Endothelial cell of umbilical vein (primary cell): ENCODE measurements at regions not wholly inside any gene's neighbourhood (a gene's known extent, or its start where the extent isn't known, plus 50 kb on each side); places are given as distances from the start of the nearest gene placed in this dataset.

ENCODE experiments used
- BruUV-seq: library from RNA; stranded (reverse); fragments of 400-500 nt; replicated peaks from 2 replicates; lab custom pipeline; 2021; lab: Mats Ljungman, UMichigan
- CTCF ChIA-PET: fragments of 300-600, 350-600 bp; sonication (Branson Sonifier 250); formaldehyde crosslinking; loops from one replicate; lab custom pipeline; 2021; ENCODE audit warnings: antibody characterized with exemption, inconsistent platforms; lab: Charles Lee
- POLR2A ChIA-PET: fragments of 300-600, 350-600 bp; sonication (Branson Sonifier 250); formaldehyde crosslinking; loops from one replicate; lab custom pipeline; 2021; ENCODE audit warnings: antibody characterized with exemption, inconsistent platforms; lab: Charles Lee
- DNase-seq: peaks from one replicate; pipeline ENCODE4 v3.0.0-alpha.2; 2011; ENCODE audit warnings: low read depth, low spot score
- FAIRE-seq: peaks from 2 replicates; lab custom pipeline; 2011; peaks lifted over from hg19 to GRCh38; lab: Jason Lieb, UNC
- H2AFZ ChIP-seq: 2 replicates; pipeline ENCODE4 v1.6.0; 2012; ENCODE audit warnings: low read depth, low read length, control low read depth, inconsistent platforms
- H3K27ac ChIP-seq: 2 replicates; pipeline ENCODE4 v1.5.1; 2011; ENCODE audit warnings: low read depth, mild to moderate bottlenecking, control low read depth, low read length, moderate library complexity; ENCODE audit not compliant: insufficient read depth
- H3K27me3 ChIP-seq, 2 experiments: 2 replicates each; pipeline versions ENCODE4 v1.6.0 to v1.6.1; 2011; ENCODE audit warnings: low read length in 2 of 2, mixed read lengths in 1 of 2; ENCODE audit not compliant: control insufficient read depth in 2 of 2, insufficient read depth in 2 of 2
- H3K36me3 ChIP-seq, 2 experiments: 2 replicates in 1 of 2; 3 replicates in 1 of 2; pipeline ENCODE4 v1.5.1; 2011; ENCODE audit warnings: low read length in 2 of 2, mild to moderate bottlenecking in 1 of 2, moderate library complexity in 1 of 2; ENCODE audit not compliant: control insufficient read depth in 2 of 2, insufficient read depth in 2 of 2; ENCODE audit errors: extremely low read depth in 1 of 2
- H3K4me1 ChIP-seq: 3 replicates; pipeline ENCODE4 v1.5.1; 2011; ENCODE audit warnings: mild to moderate bottlenecking, low read length; ENCODE audit not compliant: control insufficient read depth, insufficient read depth; ENCODE audit errors: extremely low read depth
- H3K4me2 ChIP-seq: 2 replicates; pipeline ENCODE4 v1.6.1; 2011; ENCODE audit warnings: low read length, control low read depth, mixed read lengths; ENCODE audit not compliant: insufficient read depth
- H3K4me3 ChIP-seq, 3 experiments: fragments of 200-600 bp in 1 of 3; sonication (generic), shearing (Covaris generic) in 1 of 3; replicated peaks in 1 of 3; 2 replicates each; pipeline ENCODE4 v1.5.1; 2011 to 2016; ENCODE audit warnings: control low read depth in 3 of 3, low read length in 3 of 3, mild to moderate bottlenecking in 2 of 3, inconsistent platforms in 1 of 3, low read depth in 1 of 3, moderate library complexity in 1 of 3; ENCODE audit not compliant: insufficient read depth in 1 of 3
- H3K79me2 ChIP-seq: 2 replicates; pipeline ENCODE4 v1.6.0; 2012; ENCODE audit warnings: low read length, inconsistent platforms; ENCODE audit not compliant: control insufficient read depth, insufficient read depth
- H3K9ac ChIP-seq: replicated peaks from 2 replicates; pipeline ENCODE3; 2011; ENCODE audit warnings: low read length, control low read depth; ENCODE audit not compliant: insufficient read depth; ENCODE audit errors: extremely low read depth
- H3K9me1 ChIP-seq: replicated peaks from 3 replicates; pipeline ENCODE4 v1.6.0; 2011; ENCODE audit warnings: mild to moderate bottlenecking, low read length; ENCODE audit not compliant: control insufficient read depth, insufficient read depth; ENCODE audit errors: extremely low read depth
- H3K9me3 ChIP-seq: replicated peaks from 2 replicates; pipeline ENCODE4 v1.5.1; 2012; ENCODE audit warnings: low read length, inconsistent platforms; ENCODE audit not compliant: control insufficient read depth, insufficient read depth
- H4K20me1 ChIP-seq: replicated peaks from 2 replicates; pipeline ENCODE3; 2011; ENCODE audit warnings: mild to moderate bottlenecking, low read length; ENCODE audit not compliant: control insufficient read depth, insufficient read depth; ENCODE audit errors: extremely low read depth
- EZH2 ChIP-seq: IDR thresholded peaks from 2 replicates; pipeline ENCODE4 v1.6.1; 2012; ENCODE audit warnings: borderline replicate concordance, low read depth, mild to moderate bottlenecking, moderate library complexity, low read length, inconsistent platforms; ENCODE audit not compliant: severe bottlenecking
- FOS ChIP-seq: IDR thresholded peaks from 2 replicates; pipeline ENCODE4 v1.6.1; 2011; ENCODE audit warnings: mild to moderate bottlenecking, low read length, moderate library complexity, borderline replicate concordance; ENCODE audit not compliant: insufficient read depth
- GATA2 ChIP-seq: IDR thresholded peaks from 2 replicates; pipeline ENCODE4 v1.7.0; 2011; ENCODE audit warnings: low read depth, mild to moderate bottlenecking, moderate library complexity, mixed read lengths, low read length; ENCODE audit not compliant: insufficient read length, insufficient read depth
- JUN ChIP-seq: IDR thresholded peaks from 2 replicates; pipeline ENCODE4 v1.6.1; 2011; ENCODE audit warnings: borderline replicate concordance, low read depth; ENCODE audit not compliant: insufficient read length, insufficient read depth
- MYC ChIP-seq: IDR thresholded peaks from one replicate; pipeline ENCODE4 v1.6.1; 2011; ENCODE audit warnings: mild to moderate bottlenecking, low read depth, low read length
- POLR2AphosphoS5 ChIP-seq: IDR thresholded peaks from 2 replicates; pipeline ENCODE4 v1.6.1; 2012; ENCODE audit warnings: low read depth, mild to moderate bottlenecking, control low read depth, low read length, moderate library complexity; ENCODE audit not compliant: insufficient read depth
- dilution Hi-C: fragments of 300-500 bp; cut with MboI; formaldehyde crosslinking; loops from one replicate; pipeline ENCODE4 v1.15.0; 2019; ENCODE audit warnings: low sequenced_read_pairs; ENCODE audit not compliant: extremely low pct_ligation_motif_present
- intact Hi-C: fragments of 100-400 bp; cut with micrococcal nuclease; formaldehyde crosslinking; loops from one replicate; pipeline ENCODE4 v1.10.0; 2022
- TF ChIP-seq, protein P1 (sequence below), 2 donors: IDR thresholded peaks; 1 replicate in 1 of 2; 2 replicates in 1 of 2; pipeline ENCODE4 v1.5.1; 2011; ENCODE audit warnings: low read length in 2 of 2, mild to moderate bottlenecking in 2 of 2, moderate library complexity in 2 of 2, control low read depth in 1 of 2, inconsistent platforms in 1 of 2, low read depth in 1 of 2; ENCODE audit not compliant: insufficient read depth in 1 of 2; ENCODE audit errors: extremely low read depth in 1 of 2

GRCh38 chr15:88992216-88992615 lies 79.0 kb upstream of the MFGE8 start:
- ChIA-PET POLR2A (no interaction called here), CTCF (interaction anchor here (1.1 kb wide), 1 partner anchor 87 kb away, joined by 3 read pairs; no protein-coding TSS in a partner anchor)
- BruUV-seq = no TSS peak
- FAIRE-seq = no peak
- no peak overlapping the region for H3K27ac ChIP-seq
- dilution Hi-C loops (no loop called here), intact Hi-C loops (no loop called here)
- no peak for DNase-seq
- H3K27me3 ChIP-seq = peaks cover 0 to 3% of the 10 kb centered on the region in 2 experiments
- TF ChIP-seq EZH2 (no peak), POLR2AphosphoS5 (no peak), FOS (no peak)
- no peaks in the 10 kb centered on the region for H3K79me2 ChIP-seq
- no peaks in the 10 kb centered on the region for H3K9me3 ChIP-seq
- H3K9ac ChIP-seq = no peak overlapping the region
- H3K4me3 ChIP-seq = no peak overlapping the region
- H2AFZ ChIP-seq = no peak overlapping the region
- no peaks in the 10 kb centered on the region for H3K9me1 ChIP-seq
- H3K4me2 ChIP-seq = no peak overlapping the region
- H4K20me1 ChIP-seq = no peaks in the 10 kb centered on the region
- no peaks in the 10 kb centered on the region for H3K4me1 ChIP-seq
- no peaks in the 10 kb centered on the region for H3K36me3 ChIP-seq

- no peaks in the 10 kb centered on the region for H3K79me2 ChIP-seq
- dilution Hi-C loops (no loop called here), intact Hi-C loops (no loop called here)
- no peak for FAIRE-seq
- H3K27me3 ChIP-seq = peaks cover 0 to 3% of the 10 kb centered on the region in 2 experiments
- no peaks in the 10 kb centered on the region for H3K36me3 ChIP-seq
- DNase-seq = no peak
- CTCF ChIA-PET = interaction anchor here (0.9 to 3.2 kb wide), 3 partner anchors 10 to 88 kb away, joined by 3 to 11 read pairs (median 4); no protein-coding TSS in a partner anchor
- H3K4me2 ChIP-seq = no peak overlapping the region
- H3K9ac ChIP-seq = no peak overlapping the region
- no TSS peak for BruUV-seq
- TF ChIP-seq JUN (no peak), GATA2 (no peak), POLR2AphosphoS5 (no peak), FOS (no peak), MYC (no peak), EZH2 (no peak)
- TF ChIP-seq, protein P1, sequence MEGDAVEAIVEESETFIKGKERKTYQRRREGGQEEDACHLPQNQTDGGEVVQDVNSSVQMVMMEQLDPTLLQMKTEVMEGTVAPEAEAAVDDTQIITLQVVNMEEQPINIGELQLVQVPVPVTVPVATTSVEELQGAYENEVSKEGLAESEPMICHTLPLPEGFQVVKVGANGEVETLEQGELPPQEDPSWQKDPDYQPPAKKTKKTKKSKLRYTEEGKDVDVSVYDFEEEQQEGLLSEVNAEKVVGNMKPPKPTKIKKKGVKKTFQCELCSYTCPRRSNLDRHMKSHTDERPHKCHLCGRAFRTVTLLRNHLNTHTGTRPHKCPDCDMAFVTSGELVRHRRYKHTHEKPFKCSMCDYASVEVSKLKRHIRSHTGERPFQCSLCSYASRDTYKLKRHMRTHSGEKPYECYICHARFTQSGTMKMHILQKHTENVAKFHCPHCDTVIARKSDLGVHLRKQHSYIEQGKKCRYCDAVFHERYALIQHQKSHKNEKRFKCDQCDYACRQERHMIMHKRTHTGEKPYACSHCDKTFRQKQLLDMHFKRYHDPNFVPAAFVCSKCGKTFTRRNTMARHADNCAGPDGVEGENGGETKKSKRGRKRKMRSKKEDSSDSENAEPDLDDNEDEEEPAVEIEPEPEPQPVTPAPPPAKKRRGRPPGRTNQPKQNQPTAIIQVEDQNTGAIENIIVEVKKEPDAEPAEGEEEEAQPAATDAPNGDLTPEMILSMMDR (IDR thresholded peaks at IDR 0.05; ENCODE audit: extremely low read depth in 1 of 2, insufficient read depth in 1 of 2, low read depth in 1 of 2, low read length in 2 of 2) = no peak
- H2AFZ ChIP-seq = no peak overlapping the region
- H3K9me3 ChIP-seq = no peaks in the 10 kb centered on the region
- no peaks in the 10 kb centered on the region for H3K9me1 ChIP-seq
- no peaks in the 10 kb centered on the region for H3K4me1 ChIP-seq
- no peaks in the 10 kb centered on the region for H4K20me1 ChIP-seq
- no peak overlapping the region for H3K4me3 ChIP-seq
- POLR2A ChIA-PET = no interaction called here
- no peak overlapping the region for H3K27ac ChIP-seq
Observed at GRCh38 chr15:88992912-88993376, 79.8 kb upstream of the MFGE8 start.
